H4 (cell line): ENCODE measurements at regions not wholly inside any gene's neighbourhood (a gene's known extent, or its start where the extent isn't known, plus 50 kb on each side); places are given as distances from the start of the nearest gene placed in this dataset.

Source experiments
- DNase-seq: peaks from one replicate; pipeline ENCODE4 v3.0.0-alpha.2; 2015; ENCODE audit warnings: low spot score

- no peak for DNase-seq
Observed at GRCh38 chr12:94750864-94751263, 100.5 kb upstream of the TMCC3 start.

DNA sequence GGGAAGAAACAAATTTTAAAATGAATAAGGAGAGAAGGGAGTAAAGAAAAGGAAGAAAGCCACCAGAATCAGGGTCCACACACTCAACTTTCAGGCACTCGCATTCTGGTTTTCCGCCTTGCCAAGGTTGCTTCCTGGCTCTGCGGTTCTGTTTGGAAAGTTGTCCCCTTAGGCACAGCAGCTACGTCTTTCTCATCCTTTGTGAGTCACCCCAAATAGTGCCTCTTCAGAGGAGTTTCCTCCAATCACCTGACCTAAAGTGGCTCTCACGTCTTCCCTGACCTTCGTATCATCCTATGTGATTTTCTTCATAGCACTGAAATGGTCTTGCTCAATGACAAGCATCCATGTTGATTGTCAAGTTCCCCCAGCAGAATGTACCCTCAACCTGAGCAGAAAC is 99.5 kb upstream of the TMCC3 start:
- DNase-seq = no peak

DNA sequence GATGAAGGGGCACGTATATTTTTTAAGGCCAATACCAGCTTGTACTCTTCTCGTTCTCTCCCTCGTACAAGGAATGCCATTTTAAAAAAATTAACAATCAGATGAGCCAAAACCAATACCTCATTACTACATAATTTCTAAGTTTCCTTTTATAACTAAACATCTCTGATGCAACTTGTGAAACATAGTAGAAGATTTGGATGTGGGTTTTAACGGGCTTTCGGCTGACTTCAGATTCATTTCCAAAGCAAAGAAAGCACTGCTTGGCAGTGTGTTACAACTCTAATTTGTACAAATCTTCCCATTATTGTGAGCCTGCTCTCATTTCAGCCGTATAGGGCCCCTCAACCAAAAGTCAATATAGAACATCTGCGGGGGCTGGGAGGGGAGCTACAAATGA is 99.1 kb upstream of the TMCC3 start:
- no peak for DNase-seq

DNA sequence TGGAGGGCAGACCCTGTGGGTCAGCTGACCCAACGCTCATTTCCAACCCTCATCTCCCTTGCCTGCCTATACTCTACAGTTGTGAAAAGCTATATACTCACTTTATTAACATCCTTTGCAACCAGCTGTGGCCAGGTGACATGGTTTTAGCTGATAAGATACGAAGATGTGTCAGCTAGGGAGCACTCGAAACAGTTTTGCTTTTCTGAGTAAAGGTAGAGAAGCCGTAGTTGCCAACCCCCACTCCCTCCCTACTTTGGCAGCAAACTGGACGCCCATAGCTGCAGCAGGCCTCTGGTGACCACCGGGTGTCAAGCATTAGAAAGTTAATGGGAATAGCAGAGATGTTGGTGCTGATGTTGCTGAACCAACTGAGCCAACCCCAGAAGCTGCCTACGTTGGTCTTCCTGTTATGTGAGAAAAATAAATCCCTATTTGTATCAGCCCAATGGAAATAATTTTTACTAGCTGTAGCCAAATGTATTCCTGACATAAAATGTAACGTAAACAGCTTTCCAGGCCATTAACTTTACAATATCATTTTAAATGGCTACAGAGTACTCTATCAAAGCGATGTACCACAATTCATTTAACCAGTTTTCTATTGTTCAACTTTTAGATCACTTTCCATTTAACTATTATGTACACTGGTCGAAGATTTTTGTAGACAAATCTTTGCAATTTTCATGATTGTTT is 98.5 kb upstream of the TMCC3 start:
- DNase-seq = no peak

- DNase-seq = no peak
Observed at GRCh38 chr12:94745562-94745961, 95.2 kb upstream of the TMCC3 start.

- DNase-seq = no peak
Observed at GRCh38 chr12:94743174-94743573, 92.8 kb upstream of the TMCC3 start.

DNA sequence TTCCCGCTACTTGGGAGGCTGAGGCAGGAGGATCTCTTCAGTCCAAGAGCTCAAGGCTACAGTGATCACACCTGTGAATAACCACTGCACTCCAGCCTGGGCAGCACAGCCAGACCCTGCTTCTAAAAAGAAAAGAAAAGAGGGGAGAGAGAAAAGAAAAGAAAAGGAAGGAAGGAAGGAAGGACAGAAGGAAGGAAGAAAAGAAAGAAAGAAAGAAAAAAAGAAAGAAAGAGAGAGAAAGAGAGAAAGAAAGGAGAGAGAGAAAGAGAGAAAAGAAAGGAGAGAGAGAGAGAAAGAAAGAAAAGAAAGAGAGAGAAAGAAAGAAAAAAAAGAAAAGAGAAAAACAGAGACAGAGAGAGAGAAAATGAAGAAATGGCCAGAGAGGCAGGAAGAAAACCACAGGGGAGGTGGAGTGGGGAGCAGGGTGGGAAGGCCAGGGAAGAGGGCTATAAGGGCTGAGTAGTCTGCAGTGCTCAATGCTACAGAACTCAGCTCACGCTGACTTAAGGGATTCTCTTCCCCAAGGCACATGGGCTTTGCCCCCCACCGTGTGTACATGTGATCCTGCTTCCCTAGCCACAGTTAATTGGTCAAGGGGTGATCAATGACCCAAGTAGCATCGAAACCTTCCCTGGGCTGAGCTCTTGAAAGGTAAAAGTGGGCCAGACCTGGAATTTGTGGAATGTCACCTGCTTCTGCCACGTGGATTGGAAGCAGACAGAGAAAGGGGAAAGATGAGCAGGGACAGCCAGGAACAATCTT is 90.4 kb upstream of the TMCC3 start:
- no peak for DNase-seq

GRCh38 chr12:94736820-94737219 is 86.5 kb upstream of the TMCC3 start:
- DNase-seq = no peak

GRCh38 chr12:94736004-94736403 is 85.6 kb upstream of the TMCC3 start:
- no peak for DNase-seq

DNA sequence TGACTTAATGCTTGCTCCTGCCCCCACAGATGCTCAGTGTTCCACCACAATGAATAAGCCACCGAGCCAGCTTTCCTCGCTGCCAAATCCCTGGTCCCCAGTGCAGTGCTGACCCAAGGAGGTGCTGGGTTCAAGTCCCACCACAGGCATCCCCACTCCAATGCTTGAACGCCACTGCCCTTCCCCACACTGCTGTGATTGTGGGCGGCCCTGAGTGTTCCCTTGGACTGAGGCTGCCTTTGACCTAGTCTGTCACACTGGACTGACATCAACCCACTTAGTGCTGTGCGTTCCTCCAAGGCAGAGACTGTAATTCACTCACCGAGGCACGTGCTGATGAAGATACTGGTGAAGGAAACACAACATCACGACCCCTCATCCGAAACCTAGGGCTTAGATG is 83.4 kb upstream of the TMCC3 start:
- no peak for DNase-seq

DNA sequence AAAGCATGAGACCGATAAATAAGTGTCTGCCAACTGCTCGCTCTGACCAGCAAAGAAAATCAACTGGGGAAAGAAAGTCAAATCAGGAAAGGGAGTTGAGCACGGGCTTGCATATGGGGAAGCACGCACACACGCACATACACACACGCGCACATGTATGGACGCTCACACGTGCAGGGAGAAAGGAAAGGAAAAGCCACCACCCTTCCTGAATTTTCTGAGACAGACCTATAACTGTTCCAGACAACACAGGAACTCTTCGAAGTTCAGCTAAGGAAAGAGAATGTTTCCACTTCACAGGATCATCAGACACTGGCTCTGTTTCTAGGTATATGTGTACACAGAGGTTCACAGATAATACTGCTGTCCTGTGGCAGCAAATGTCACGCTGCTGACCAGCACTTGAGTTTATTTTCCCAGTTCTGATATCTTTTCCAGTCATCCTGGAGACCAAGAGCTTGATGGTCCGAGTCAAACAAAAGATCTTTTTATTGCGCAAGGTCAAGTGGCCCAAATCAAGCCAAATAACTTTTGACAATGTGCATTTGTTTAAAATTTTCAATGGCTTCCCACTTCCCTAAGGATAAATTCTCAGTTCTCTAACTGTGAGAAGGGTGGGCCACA is 82.1 kb upstream of the TMCC3 start:
- no peak for DNase-seq

- DNase-seq = no peak
Observed at GRCh38 chr12:94731733-94732360, 81.5 kb upstream of the TMCC3 start.

DNA sequence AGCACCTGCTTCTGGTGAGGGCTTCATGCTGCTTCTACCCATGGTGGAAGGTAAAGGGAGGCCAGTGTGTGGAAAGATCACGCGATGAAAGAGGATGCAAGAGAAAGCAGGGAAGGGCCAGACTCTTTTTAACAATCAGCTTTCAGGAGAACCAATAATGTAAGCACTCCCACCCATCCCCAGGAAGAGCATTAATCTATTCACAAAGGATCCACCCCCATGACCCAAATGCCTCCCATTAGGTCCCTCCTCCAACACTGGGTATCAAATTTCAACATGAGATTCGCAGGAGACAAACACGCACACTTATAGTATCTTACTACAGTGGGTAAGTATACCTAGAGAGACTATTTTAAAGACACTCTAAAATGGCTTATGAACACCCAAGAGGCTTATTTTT is 80.5 kb upstream of the TMCC3 start:
- no peak for DNase-seq

GRCh38 chr12:94726236-94726835 is 76.0 kb upstream of the TMCC3 start:
- DNase-seq = no peak

DNA sequence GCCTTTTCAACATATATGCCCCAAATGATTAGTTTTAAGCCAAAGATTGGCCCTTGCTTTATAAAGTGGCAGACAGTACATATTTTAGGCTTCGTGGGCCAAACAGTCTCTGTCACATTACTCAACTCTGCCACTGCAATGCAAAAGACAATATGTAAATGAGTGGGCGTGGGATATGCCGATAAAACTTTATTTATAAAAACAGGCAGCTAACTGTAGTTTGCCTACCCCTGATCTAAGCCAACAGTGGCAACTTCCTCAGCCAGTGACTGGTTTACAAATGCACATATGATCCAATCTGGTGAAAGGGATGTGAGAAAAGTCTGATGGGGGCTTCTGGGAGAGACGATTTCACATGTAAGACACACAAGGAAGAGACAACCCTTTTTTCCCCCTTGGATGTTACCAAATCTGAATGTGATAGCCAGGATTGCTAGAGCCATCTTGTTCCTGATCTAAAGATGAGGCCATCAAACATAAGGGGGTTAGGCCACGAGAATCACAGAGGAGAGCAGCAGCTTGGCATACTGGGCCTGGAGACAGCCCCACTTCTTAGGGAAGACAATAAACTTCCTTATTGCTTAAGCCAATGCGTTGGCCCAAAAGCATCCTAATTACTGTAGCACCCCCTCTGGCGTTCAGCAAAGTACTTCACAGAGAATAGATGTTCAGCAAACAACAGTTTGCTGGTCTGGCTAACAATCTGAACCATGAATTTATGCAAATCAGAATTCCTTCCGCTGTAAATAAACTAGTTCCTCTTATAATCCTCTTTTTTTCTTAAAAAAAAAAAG is 75.2 kb upstream of the TMCC3 start:
- peak; percentile 66 for DNase-seq

GRCh38 chr12:94722664-94723063 is 72.3 kb upstream of the TMCC3 start:
- DNase-seq = no peak

DNA sequence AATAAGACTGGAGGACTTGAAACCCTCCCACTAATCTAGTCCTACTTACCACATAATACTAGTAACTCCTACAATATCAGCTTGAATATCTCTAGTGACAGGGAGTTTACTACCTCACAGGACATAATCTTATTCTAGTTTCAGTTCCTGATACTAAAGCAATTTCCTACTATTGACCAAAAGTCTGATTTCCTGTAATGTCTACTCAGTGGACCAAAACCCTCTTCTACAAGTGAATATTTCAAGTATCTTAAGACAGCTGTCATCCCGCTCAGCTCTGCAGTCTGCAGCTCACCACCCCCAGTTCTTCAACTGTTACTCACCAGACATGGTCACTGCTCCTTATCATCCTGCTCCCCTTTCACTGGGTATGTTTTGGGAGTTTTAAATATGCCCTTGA is 70.8 kb upstream of the TMCC3 start:
- no peak for DNase-seq

- DNase-seq = peak; percentile 59
Observed at GRCh38 chr12:94718114-94718513, 67.8 kb upstream of the TMCC3 start.

- DNase-seq = no peak
Observed at GRCh38 chr12:94717656-94718055, 67.3 kb upstream of the TMCC3 start.

DNA sequence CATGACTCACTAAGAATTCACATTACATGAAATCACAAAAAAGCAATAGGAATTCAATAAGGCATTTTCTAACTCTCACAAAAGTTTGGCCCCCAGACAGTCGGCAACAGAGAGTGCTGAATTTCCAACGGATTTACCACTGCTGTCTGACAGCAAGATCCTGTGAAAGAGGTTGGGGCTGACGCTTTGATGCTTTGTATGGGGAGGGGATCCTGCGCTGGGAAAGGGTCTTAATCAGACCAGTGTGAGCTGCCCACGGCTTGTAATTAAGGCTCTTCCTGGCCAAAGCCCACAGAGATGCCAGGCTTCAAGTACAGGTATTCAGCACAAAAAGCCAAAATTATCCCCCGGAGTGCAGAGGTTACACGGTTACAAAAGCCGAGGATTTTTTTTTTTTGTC is 66.8 kb upstream of the TMCC3 start:
- DNase-seq = no peak

DNA sequence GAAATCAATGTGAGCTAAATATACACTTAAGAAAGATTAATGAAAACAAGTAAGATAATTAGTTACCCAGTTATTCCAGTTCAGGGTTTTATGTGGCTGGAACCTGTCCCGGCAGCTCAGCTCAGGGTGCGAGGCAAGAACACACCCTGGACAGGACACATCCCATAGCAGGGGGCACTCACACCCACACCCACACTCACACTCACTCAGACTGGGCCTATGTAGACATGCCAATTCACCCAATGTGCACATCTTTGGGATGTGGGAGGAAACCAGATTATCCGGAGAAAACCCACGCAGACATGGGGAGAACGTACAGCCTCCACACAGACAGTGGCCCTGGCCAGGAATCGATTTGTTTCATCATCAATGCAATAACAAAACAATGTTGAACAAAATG is 66.0 kb upstream of the TMCC3 start:
- no peak for DNase-seq
